ENCODE measurements at regions not wholly inside any gene's neighbourhood (a gene's known extent, or its start where the extent isn't known, plus 50 kb on each side); places are given as distances from the start of the nearest gene placed in this dataset.

- no peak for TF ChIP-seq EZH2 (IDR thresholded peaks at IDR 0.05; ENCODE audit: borderline replicate concordance, insufficient read depth, low read length, poor library complexity, severe bottlenecking)
- TF ChIP-seq CTCF (IDR thresholded peaks at IDR 0.05; ENCODE audit: poor library complexity, severe bottlenecking): peak; percentile 67
- TF ChIP-seq POLR2AphosphoS5 (IDR thresholded peaks at IDR 0.05): no peak
- TF ChIP-seq RAD21 (conservative IDR thresholded peaks at IDR 0.05): peak; percentile 66
Measured at GRCh38 chr12:24596768-24597388, 352.0 kb downstream of the BCAT1 start.
